Liver (tissue), 8 donors: ENCODE measurements at regions not wholly inside any gene's neighbourhood (a gene's known extent, or its start where the extent isn't known, plus 50 kb on each side); places are given as distances from the start of the nearest gene placed in this dataset.

Source experiments
- DNase-seq: peaks from one replicate; pipeline ENCODE4 v3.0.0-alpha.2; 2017; ENCODE audit warnings: low spot score
- H3K27ac ChIP-seq, 2 donors: one replicate each; pipeline ENCODE4 v1.7.0; 2013; ENCODE audit warnings: inconsistent platforms in 2 of 2, low read length in 2 of 2, control low read depth in 1 of 2, low read depth in 1 of 2, mild to moderate bottlenecking in 1 of 2
- H3K27me3 ChIP-seq, 4 donors: one replicate each; pipeline versions ENCODE4 v1.6.1 to v1.7.0; 2013; ENCODE audit warnings: low read length in 3 of 4, inconsistent platforms in 1 of 4, mild to moderate bottlenecking in 1 of 4, moderate library complexity in 1 of 4; ENCODE audit not compliant: control insufficient read depth in 4 of 4, insufficient read depth in 4 of 4
- H3K36me3 ChIP-seq, 4 donors: one replicate each; pipeline versions ENCODE4 v1.6.1 to v1.7.0; 2013; ENCODE audit warnings: low read length in 3 of 4, mild to moderate bottlenecking in 3 of 4, low read depth in 1 of 4, moderate library complexity in 1 of 4; ENCODE audit not compliant: control insufficient read depth in 4 of 4, insufficient read depth in 3 of 4
- H3K4me1 ChIP-seq, 4 donors: one replicate each; pipeline versions ENCODE4 v1.6.1 to v1.7.0; 2013; ENCODE audit warnings: low read length in 3 of 4, mild to moderate bottlenecking in 3 of 4, moderate library complexity in 1 of 4; ENCODE audit not compliant: control insufficient read depth in 4 of 4, insufficient read depth in 4 of 4
- H3K4me3 ChIP-seq, 3 donors: one replicate each; pipeline versions ENCODE4 v1.6.1 to v1.7.0; 2013; ENCODE audit warnings: low read length in 3 of 3, control low read depth in 1 of 3, low read depth in 1 of 3, mild to moderate bottlenecking in 1 of 3
- H3K9ac ChIP-seq, 2 donors: one replicate each; pipeline ENCODE4 v1.7.0; 2013; ENCODE audit warnings: low read length in 2 of 2, mild to moderate bottlenecking in 2 of 2, moderate library complexity in 2 of 2, control low read depth in 1 of 2, low read depth in 1 of 2
- H3K9me3 ChIP-seq, 4 donors: one replicate each; pipeline versions ENCODE4 v1.6.1 to v1.7.0; 2013; ENCODE audit warnings: low read length in 3 of 4; ENCODE audit not compliant: control insufficient read depth in 4 of 4
- EGR1 ChIP-seq, 2 donors: IDR thresholded peaks; 2 replicates each; pipeline ENCODE4 v1.6.1; 2016 to 2018; ENCODE audit warnings: antibody characterized with exemption in 2 of 2, low read depth in 2 of 2
- FOXA2 ChIP-seq: IDR thresholded peaks from 2 replicates; pipeline ENCODE4 v1.6.1; 2016; ENCODE audit warnings: antibody characterized with exemption
- GABPA ChIP-seq, 2 donors: IDR thresholded peaks in 1 of 2; conservative IDR thresholded peaks in 1 of 2; 2 replicates each; pipeline ENCODE4 v1.6.1; 2016; ENCODE audit warnings: antibody characterized with exemption in 2 of 2, mild to moderate bottlenecking in 1 of 2, moderate library complexity in 1 of 2
- HNF4A ChIP-seq, 2 donors: conservative IDR thresholded peaks; 2 replicates each; pipeline ENCODE4 v1.6.1; 2016; ENCODE audit warnings: antibody characterized with exemption in 2 of 2, mild to moderate bottlenecking in 2 of 2
- HNF4G ChIP-seq: IDR thresholded peaks from 2 replicates; pipeline ENCODE4 v1.6.1; 2016; ENCODE audit warnings: antibody characterized with exemption
- JUND ChIP-seq, 2 donors: IDR thresholded peaks; 2 replicates each; pipeline ENCODE4 v1.6.1; 2016; ENCODE audit warnings: antibody characterized with exemption in 2 of 2
- NR2F2 ChIP-seq: IDR thresholded peaks from 2 replicates; pipeline ENCODE4 v1.6.1; 2016; ENCODE audit warnings: antibody characterized with exemption
- RAD21 ChIP-seq, 2 donors: IDR thresholded peaks; 2 replicates each; pipeline ENCODE4 v1.6.1; 2016; ENCODE audit warnings: antibody characterized with exemption in 2 of 2, mild to moderate bottlenecking in 2 of 2
- RXRA ChIP-seq, 2 donors: IDR thresholded peaks; 2 replicates each; pipeline ENCODE4 v1.6.1; 2017 to 2018; ENCODE audit warnings: antibody characterized with exemption in 2 of 2, mild to moderate bottlenecking in 1 of 2
- SP1 ChIP-seq: IDR thresholded peaks from 2 replicates; pipeline ENCODE4 v1.6.1; 2018; ENCODE audit warnings: antibody characterized with exemption, mild to moderate bottlenecking
- TAF1 ChIP-seq: conservative IDR thresholded peaks from 2 replicates; pipeline ENCODE4 v1.6.1; 2016; ENCODE audit warnings: antibody characterized with exemption, mild to moderate bottlenecking
- YY1 ChIP-seq: IDR thresholded peaks from 2 replicates; pipeline ENCODE4 v1.6.1; 2016; ENCODE audit warnings: antibody characterized with exemption, mild to moderate bottlenecking
- WGBS: extraction: QIAGEN DNeasy Blood & Tissue Kit; methylation state at CpG from one replicate; pipeline ENCODE4 v1.1.7; 2013; 5-methylcytosine and 5-hydroxymethylcytosine counted together
- TF ChIP-seq, protein P1 (sequence below): fragments of 150-350 bp; IDR thresholded peaks from 2 replicates; pipeline ENCODE4 v1.5.1; 2017; ENCODE audit warnings: improper control_type of control experiment, low read depth, low read length; ENCODE audit not compliant: missing input control
- TF ChIP-seq, protein P2 (sequence below): IDR thresholded peaks from 2 replicates; pipeline ENCODE4 v1.6.1; 2016; ENCODE audit warnings: antibody characterized with exemption
- TF ChIP-seq, protein P3 (sequence below): IDR thresholded peaks from 2 replicates; pipeline ENCODE4 v1.6.1; 2016; ENCODE audit warnings: antibody characterized with exemption, mild to moderate bottlenecking
- TF ChIP-seq, protein P4 (sequence below): IDR thresholded peaks from 2 replicates; pipeline ENCODE4 v1.6.1; 2016; ENCODE audit warnings: antibody characterized with exemption
- TF ChIP-seq, protein P5 (sequence below): IDR thresholded peaks from 2 replicates; pipeline ENCODE4 v1.6.1; 2016; ENCODE audit warnings: antibody characterized with exemption
- donor health status: healthy.
- donor health status: healthy.
- donor health status: healthy.
- donor health status: healthy.
- donor health status: healthy.

DNA sequence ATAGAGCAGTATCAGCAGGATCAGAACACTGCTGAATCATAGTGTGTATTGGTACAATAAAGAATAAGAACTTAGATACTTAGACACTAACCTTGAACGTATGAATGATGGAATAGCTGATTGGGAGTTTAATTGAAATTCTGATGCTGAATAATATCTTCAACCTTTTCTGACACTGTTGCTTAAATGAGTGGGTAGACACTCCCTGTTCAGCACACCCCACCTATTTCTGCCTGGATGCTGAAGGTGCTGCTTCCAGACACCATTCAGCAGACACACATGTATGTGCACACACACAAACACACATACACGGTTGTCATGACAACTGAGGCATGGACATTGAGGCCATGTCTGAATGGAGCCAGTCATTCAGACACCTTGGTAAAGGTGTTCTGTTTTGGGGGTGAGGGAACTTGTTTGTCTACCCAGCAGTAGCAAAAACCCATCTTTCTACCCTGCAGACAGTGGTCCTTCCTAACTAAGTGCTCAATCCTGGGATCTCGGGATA is 54.3 kb downstream of the TMEM215 start:
- H3K9ac ChIP-seq, result no peak overlapping the region
- TF ChIP-seq RXRA (IDR thresholded peaks at IDR 0.05), result no peak
- TF ChIP-seq EGR1 (IDR thresholded peaks at IDR 0.05; ENCODE audit: low read depth in 2 of 2), result no peak
- no peak for TF ChIP-seq HNF4A (conservative IDR thresholded peaks at IDR 0.05)
- TF ChIP-seq, protein P1, sequence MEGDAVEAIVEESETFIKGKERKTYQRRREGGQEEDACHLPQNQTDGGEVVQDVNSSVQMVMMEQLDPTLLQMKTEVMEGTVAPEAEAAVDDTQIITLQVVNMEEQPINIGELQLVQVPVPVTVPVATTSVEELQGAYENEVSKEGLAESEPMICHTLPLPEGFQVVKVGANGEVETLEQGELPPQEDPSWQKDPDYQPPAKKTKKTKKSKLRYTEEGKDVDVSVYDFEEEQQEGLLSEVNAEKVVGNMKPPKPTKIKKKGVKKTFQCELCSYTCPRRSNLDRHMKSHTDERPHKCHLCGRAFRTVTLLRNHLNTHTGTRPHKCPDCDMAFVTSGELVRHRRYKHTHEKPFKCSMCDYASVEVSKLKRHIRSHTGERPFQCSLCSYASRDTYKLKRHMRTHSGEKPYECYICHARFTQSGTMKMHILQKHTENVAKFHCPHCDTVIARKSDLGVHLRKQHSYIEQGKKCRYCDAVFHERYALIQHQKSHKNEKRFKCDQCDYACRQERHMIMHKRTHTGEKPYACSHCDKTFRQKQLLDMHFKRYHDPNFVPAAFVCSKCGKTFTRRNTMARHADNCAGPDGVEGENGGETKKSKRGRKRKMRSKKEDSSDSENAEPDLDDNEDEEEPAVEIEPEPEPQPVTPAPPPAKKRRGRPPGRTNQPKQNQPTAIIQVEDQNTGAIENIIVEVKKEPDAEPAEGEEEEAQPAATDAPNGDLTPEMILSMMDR, result no peak
- TF ChIP-seq, protein P2, sequence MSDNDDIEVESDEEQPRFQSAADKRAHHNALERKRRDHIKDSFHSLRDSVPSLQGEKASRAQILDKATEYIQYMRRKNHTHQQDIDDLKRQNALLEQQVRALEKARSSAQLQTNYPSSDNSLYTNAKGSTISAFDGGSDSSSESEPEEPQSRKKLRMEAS, result no peak
- no peak for TF ChIP-seq NR2F2
- TF ChIP-seq TAF1, result no peak
- no peak for TF ChIP-seq YY1
- TF ChIP-seq SP1, result no peak
- TF ChIP-seq, protein P3, sequence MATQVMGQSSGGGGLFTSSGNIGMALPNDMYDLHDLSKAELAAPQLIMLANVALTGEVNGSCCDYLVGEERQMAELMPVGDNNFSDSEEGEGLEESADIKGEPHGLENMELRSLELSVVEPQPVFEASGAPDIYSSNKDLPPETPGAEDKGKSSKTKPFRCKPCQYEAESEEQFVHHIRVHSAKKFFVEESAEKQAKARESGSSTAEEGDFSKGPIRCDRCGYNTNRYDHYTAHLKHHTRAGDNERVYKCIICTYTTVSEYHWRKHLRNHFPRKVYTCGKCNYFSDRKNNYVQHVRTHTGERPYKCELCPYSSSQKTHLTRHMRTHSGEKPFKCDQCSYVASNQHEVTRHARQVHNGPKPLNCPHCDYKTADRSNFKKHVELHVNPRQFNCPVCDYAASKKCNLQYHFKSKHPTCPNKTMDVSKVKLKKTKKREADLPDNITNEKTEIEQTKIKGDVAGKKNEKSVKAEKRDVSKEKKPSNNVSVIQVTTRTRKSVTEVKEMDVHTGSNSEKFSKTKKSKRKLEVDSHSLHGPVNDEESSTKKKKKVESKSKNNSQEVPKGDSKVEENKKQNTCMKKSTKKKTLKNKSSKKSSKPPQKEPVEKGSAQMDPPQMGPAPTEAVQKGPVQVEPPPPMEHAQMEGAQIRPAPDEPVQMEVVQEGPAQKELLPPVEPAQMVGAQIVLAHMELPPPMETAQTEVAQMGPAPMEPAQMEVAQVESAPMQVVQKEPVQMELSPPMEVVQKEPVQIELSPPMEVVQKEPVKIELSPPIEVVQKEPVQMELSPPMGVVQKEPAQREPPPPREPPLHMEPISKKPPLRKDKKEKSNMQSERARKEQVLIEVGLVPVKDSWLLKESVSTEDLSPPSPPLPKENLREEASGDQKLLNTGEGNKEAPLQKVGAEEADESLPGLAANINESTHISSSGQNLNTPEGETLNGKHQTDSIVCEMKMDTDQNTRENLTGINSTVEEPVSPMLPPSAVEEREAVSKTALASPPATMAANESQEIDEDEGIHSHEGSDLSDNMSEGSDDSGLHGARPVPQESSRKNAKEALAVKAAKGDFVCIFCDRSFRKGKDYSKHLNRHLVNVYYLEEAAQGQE, result no peak
- no peak for TF ChIP-seq FOXA2
- TF ChIP-seq, protein P4, sequence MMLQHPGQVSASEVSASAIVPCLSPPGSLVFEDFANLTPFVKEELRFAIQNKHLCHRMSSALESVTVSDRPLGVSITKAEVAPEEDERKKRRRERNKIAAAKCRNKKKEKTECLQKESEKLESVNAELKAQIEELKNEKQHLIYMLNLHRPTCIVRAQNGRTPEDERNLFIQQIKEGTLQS, result no peak
- TF ChIP-seq RAD21 (IDR thresholded peaks at IDR 0.05), result no peak
- no peak for TF ChIP-seq GABPA (IDR thresholded peaks at IDR 0.05 in 1 of 2, conservative IDR thresholded peaks at IDR 0.05 in 1 of 2)
- TF ChIP-seq HNF4G, result no peak
- no peak for TF ChIP-seq JUND (IDR thresholded peaks at IDR 0.05)
- TF ChIP-seq, protein P5, sequence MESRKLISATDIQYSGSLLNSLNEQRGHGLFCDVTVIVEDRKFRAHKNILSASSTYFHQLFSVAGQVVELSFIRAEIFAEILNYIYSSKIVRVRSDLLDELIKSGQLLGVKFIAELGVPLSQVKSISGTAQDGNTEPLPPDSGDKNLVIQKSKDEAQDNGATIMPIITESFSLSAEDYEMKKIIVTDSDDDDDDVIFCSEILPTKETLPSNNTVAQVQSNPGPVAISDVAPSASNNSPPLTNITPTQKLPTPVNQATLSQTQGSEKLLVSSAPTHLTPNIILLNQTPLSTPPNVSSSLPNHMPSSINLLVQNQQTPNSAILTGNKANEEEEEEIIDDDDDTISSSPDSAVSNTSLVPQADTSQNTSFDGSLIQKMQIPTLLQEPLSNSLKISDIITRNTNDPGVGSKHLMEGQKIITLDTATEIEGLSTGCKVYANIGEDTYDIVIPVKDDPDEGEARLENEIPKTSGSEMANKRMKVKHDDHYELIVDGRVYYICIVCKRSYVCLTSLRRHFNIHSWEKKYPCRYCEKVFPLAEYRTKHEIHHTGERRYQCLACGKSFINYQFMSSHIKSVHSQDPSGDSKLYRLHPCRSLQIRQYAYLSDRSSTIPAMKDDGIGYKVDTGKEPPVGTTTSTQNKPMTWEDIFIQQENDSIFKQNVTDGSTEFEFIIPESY, result no peak

More for the DNA sequence above, 54.3 kb downstream of the TMEM215 start:
- 84% methylated on average over 3 of the region's 3 CpGs for WGBS
- no peak overlapping the region for H3K27ac ChIP-seq
- H3K4me3 ChIP-seq, result no peak overlapping the region
- H3K4me1 ChIP-seq, result no peaks in the 10 kb centered on the region
- H3K27me3 ChIP-seq, result peaks cover 0 to 3% (median 0%) of the 10 kb centered on the region in 4 donors
- H3K9me3 ChIP-seq, result no peaks in the 10 kb centered on the region
- DNase-seq, result no peak
- no peaks in the 10 kb centered on the region for H3K36me3 ChIP-seq
